ENCODE measurements at regions not wholly inside any gene's neighbourhood (a gene's known extent, or its start where the extent isn't known, plus 50 kb on each side); places are given as distances from the start of the nearest gene placed in this dataset.

- CTCF ChIA-PET: no interaction called here
- DNase-seq (ENCODE audit: low read depth, low spot score): no peak
- Histone ChIP-seq H3K9me3 (replicated peaks; ENCODE audit: control insufficient read depth, insufficient read depth, low read length) (no peaks in the 10 kb centered on the region), H4K20me1 (replicated peaks; ENCODE audit: control insufficient read depth, extremely low read depth, insufficient read depth, low read length) (no peaks in the 10 kb centered on the region), H3K79me2 (ENCODE audit: control insufficient read depth, insufficient read depth, low read length) (no peaks in the 10 kb centered on the region), H3K9me1 (replicated peaks; ENCODE audit: control insufficient read depth, extremely low read depth, insufficient read depth, low read length) (no peaks in the 10 kb centered on the region), H3K4me1 (ENCODE audit: control insufficient read depth, extremely low read depth, insufficient read depth, low read length) (no peaks in the 10 kb centered on the region), H3K36me3 (ENCODE audit: control insufficient read depth in 2 of 2, extremely low read depth in 1 of 2, insufficient read depth in 2 of 2, low read length in 2 of 2) (no peaks in the 10 kb centered on the region), H3K4me3 (replicated peaks in 1 of 3; ENCODE audit: insufficient read depth in 1 of 3, low read depth in 1 of 3, low read length in 3 of 3) (no peak overlapping the region), H3K27ac (ENCODE audit: insufficient read depth, low read depth, low read length) (no peak overlapping the region), H3K9ac (replicated peaks; ENCODE audit: extremely low read depth, insufficient read depth, low read length) (no peak overlapping the region), H3K27me3 (ENCODE audit: control insufficient read depth in 2 of 2, insufficient read depth in 2 of 2, low read length in 2 of 2) (no peaks in the 10 kb centered on the region), H2AFZ (ENCODE audit: low read depth, low read length) (no peak overlapping the region), H3K4me2 (ENCODE audit: insufficient read depth, low read length) (no peak overlapping the region)
- TF ChIP-seq FOS (IDR thresholded peaks at IDR 0.05; ENCODE audit: borderline replicate concordance, insufficient read depth, low read length) (no peak), JUN (IDR thresholded peaks at IDR 0.05; ENCODE audit: borderline replicate concordance, insufficient read depth, insufficient read length, low read depth) (no peak)
- POLR2A ChIA-PET: no interaction called here
- no TSS peak for BruUV-seq (replicated peaks)
- dilution Hi-C loops (cut with MboI; ENCODE audit: extremely low pct_ligation_motif_present, low sequenced_read_pairs): no loop called here
- no peak for FAIRE-seq
- intact Hi-C loops (cut with micrococcal nuclease): no loop called here
Measured at GRCh38 chr1:196009362-196009761, 598.9 kb downstream of the KCNT2 start.

GRCh38 chr1:196007763-196008162 lies 600.5 kb downstream of the KCNT2 start:
- intact Hi-C loops (cut with micrococcal nuclease): no loop called here
- H3K9me3 ChIP-seq (replicated peaks; ENCODE audit: control insufficient read depth, insufficient read depth, low read length): no peaks in the 10 kb centered on the region
- dilution Hi-C loops (cut with MboI; ENCODE audit: extremely low pct_ligation_motif_present, low sequenced_read_pairs): no loop called here
- no peak for TF ChIP-seq POLR2A (IDR thresholded peaks at IDR 0.05; ENCODE audit: low read depth, low read length)
- TF ChIP-seq JUN (IDR thresholded peaks at IDR 0.05; ENCODE audit: borderline replicate concordance, insufficient read depth, insufficient read length, low read depth): no peak
- no peak for TF ChIP-seq FOS (IDR thresholded peaks at IDR 0.05; ENCODE audit: borderline replicate concordance, insufficient read depth, low read length)
- TF ChIP-seq GATA2 (IDR thresholded peaks at IDR 0.05; ENCODE audit: insufficient read depth, insufficient read length, low read depth, low read length): no peak
- TF ChIP-seq, protein P1, sequence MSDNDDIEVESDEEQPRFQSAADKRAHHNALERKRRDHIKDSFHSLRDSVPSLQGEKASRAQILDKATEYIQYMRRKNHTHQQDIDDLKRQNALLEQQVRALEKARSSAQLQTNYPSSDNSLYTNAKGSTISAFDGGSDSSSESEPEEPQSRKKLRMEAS (IDR thresholded peaks at IDR 0.05; ENCODE audit: insufficient read depth, insufficient read length): no peak
- no peak for TF ChIP-seq MYC (IDR thresholded peaks at IDR 0.05; ENCODE audit: low read depth, low read length)
- TF ChIP-seq, protein P2, sequence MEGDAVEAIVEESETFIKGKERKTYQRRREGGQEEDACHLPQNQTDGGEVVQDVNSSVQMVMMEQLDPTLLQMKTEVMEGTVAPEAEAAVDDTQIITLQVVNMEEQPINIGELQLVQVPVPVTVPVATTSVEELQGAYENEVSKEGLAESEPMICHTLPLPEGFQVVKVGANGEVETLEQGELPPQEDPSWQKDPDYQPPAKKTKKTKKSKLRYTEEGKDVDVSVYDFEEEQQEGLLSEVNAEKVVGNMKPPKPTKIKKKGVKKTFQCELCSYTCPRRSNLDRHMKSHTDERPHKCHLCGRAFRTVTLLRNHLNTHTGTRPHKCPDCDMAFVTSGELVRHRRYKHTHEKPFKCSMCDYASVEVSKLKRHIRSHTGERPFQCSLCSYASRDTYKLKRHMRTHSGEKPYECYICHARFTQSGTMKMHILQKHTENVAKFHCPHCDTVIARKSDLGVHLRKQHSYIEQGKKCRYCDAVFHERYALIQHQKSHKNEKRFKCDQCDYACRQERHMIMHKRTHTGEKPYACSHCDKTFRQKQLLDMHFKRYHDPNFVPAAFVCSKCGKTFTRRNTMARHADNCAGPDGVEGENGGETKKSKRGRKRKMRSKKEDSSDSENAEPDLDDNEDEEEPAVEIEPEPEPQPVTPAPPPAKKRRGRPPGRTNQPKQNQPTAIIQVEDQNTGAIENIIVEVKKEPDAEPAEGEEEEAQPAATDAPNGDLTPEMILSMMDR (IDR thresholded peaks at IDR 0.05; ENCODE audit: extremely low read depth in 1 of 2, insufficient read depth in 1 of 2, low read depth in 1 of 2, low read length in 2 of 2): no peak
- no peak for FAIRE-seq
- H3K4me2 ChIP-seq (ENCODE audit: insufficient read depth, low read length): no peak overlapping the region
- ChIA-PET POLR2A (no interaction called here), CTCF (no interaction called here)
- no peak overlapping the region for H3K27ac ChIP-seq (ENCODE audit: insufficient read depth, low read depth, low read length)
- no peak overlapping the region for H2AFZ ChIP-seq (ENCODE audit: low read depth, low read length)
- no TSS peak for BruUV-seq (replicated peaks)
- no peak overlapping the region for H3K4me3 ChIP-seq (replicated peaks in 1 of 3; ENCODE audit: insufficient read depth in 1 of 3, low read depth in 1 of 3, low read length in 3 of 3)
- no peaks in the 10 kb centered on the region for H3K79me2 ChIP-seq (ENCODE audit: control insufficient read depth, insufficient read depth, low read length)
- no peaks in the 10 kb centered on the region for H3K36me3 ChIP-seq (ENCODE audit: control insufficient read depth in 2 of 2, extremely low read depth in 1 of 2, insufficient read depth in 2 of 2, low read length in 2 of 2)
- H3K9ac ChIP-seq (replicated peaks; ENCODE audit: extremely low read depth, insufficient read depth, low read length): no peak overlapping the region
- DNase-seq (ENCODE audit: low read depth, low spot score): no peak
- H4K20me1 ChIP-seq (replicated peaks; ENCODE audit: control insufficient read depth, extremely low read depth, insufficient read depth, low read length): no peaks in the 10 kb centered on the region
- H3K4me1 ChIP-seq (ENCODE audit: control insufficient read depth, extremely low read depth, insufficient read depth, low read length): no peaks in the 10 kb centered on the region
- no peaks in the 10 kb centered on the region for H3K27me3 ChIP-seq (ENCODE audit: control insufficient read depth in 2 of 2, insufficient read depth in 2 of 2, low read length in 2 of 2)
- H3K9me1 ChIP-seq (replicated peaks; ENCODE audit: control insufficient read depth, extremely low read depth, insufficient read depth, low read length): no peaks in the 10 kb centered on the region
